ENCODE measurements at regions not wholly inside any gene's neighbourhood (a gene's known extent, or its start where the extent isn't known, plus 50 kb on each side); places are given as distances from the start of the nearest gene placed in this dataset.

DNA sequence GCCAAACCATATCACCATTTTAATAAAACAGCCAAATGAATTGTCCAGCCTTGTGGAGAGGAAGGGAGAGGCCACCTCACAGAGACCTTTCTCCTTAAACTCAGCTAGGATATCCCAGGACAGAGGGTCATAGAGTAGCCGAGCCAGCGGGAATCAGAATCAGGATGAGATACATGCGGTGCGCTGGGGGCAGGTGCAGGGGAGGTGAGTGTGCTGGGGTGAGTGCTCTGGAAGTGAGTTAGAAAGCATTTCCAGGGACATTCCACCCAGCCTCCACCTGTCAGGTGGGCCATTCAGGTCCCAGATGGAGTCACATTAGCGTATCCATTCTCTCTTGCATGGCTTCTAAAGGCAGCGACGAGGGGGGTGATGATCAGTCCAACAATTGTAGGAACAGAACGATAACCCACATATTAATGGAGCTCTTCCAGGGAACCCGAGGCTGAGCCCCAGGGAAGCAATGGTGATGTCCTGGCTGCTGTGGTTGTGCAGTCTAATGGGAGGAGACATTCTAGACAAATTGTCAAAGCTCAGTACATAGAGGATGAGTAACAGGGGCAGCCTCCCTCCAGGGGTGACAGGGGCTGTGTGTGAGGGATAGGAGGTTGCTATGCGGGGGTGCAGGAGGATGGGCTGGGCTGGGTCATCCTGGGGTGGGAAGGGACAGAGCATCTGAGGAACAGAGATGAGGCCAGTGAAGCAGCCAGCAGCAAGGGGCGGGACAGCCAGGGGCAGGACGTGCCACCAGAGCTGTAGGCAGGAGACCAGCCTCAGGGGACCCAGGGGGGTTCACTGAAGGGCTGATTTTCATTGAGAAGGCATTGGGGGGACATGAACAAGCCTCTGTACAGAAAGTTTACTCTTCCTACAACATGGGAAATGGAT lies 88.7 kb upstream of the FRMD1 start:
- TF ChIP-seq POLR2A (IDR thresholded peaks at IDR 0.05), result no peak
- TF ChIP-seq, protein P1, sequence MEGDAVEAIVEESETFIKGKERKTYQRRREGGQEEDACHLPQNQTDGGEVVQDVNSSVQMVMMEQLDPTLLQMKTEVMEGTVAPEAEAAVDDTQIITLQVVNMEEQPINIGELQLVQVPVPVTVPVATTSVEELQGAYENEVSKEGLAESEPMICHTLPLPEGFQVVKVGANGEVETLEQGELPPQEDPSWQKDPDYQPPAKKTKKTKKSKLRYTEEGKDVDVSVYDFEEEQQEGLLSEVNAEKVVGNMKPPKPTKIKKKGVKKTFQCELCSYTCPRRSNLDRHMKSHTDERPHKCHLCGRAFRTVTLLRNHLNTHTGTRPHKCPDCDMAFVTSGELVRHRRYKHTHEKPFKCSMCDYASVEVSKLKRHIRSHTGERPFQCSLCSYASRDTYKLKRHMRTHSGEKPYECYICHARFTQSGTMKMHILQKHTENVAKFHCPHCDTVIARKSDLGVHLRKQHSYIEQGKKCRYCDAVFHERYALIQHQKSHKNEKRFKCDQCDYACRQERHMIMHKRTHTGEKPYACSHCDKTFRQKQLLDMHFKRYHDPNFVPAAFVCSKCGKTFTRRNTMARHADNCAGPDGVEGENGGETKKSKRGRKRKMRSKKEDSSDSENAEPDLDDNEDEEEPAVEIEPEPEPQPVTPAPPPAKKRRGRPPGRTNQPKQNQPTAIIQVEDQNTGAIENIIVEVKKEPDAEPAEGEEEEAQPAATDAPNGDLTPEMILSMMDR (IDR thresholded peaks at IDR 0.05), result no peak
- TF ChIP-seq EP300 (IDR thresholded peaks at IDR 0.05), result no peak
- Histone ChIP-seq H3K27ac (no peak overlapping the region), H3K36me3 (no peaks in the 10 kb centered on the region), H3K27me3 (no peaks in the 10 kb centered on the region), H3K4me3 (no peak overlapping the region), H3K4me1 (ENCODE audit: insufficient read depth) (no peaks in the 10 kb centered on the region), H3K9me3 (no peaks in the 10 kb centered on the region)
- DNase-seq, result no peak
- WGBS, 3 donors, result 94 to 95% (median 95%) methylated on average over 12 of the region's 12 CpGs
- intact Hi-C loops (cut with DNase I), result no loop called here

DNA sequence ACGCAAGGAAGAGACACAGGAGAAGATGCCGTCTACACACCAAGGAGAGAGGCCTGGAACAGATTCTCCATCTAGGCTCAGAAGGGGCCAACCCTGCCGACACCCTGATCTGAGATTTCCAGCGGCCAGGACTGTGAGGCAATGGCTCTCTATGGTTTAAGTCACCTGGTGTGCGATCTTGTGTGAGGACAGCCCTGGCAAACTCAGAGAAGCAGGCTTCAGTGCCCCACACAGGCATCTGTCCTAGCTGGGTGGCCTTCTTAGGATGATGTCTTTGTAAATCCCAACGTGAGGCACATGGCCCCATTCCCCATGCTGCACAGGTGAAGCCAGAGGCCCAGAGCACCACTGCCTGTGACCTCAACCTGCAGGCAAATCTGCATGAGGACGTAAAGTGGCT lies 87.6 kb upstream of the FRMD1 start:
- WGBS, 3 donors, result 79 to 91% (median 90%) methylated on average over 7 of the region's 7 CpGs
- H3K27ac ChIP-seq, result no peak overlapping the region
- H3K27me3 ChIP-seq, result no peaks in the 10 kb centered on the region
- intact Hi-C loops (cut with DNase I), result no loop called here
- TF ChIP-seq, protein P1 (IDR thresholded peaks at IDR 0.05), result no peak
- TF ChIP-seq EP300 (IDR thresholded peaks at IDR 0.05) (no peak), POLR2A (IDR thresholded peaks at IDR 0.05) (no peak)
- H3K4me1 ChIP-seq (ENCODE audit: insufficient read depth), result no peaks in the 10 kb centered on the region
- H3K4me3 ChIP-seq, result no peak overlapping the region
- H3K9me3 ChIP-seq, result no peaks in the 10 kb centered on the region
- no peak for DNase-seq
- no peaks in the 10 kb centered on the region for H3K36me3 ChIP-seq

DNA sequence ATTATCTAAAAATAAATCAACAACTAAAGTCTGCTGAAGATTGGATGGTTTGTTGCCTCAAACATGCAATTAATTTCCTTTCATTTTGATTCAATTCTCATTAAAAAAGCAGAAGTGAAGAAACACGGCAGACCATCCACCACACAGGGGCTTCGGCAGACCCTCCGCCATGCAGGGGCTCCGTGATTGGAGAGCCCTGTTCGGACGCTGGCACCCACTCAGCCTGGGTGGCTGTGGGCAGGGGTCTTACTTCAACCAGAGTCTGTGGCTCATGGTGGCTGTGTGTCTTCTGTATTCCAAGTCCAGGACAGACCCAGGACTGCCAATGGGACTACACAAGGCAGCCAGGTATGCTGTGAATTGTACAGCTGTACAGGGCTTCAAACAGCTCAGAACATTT lies 86.9 kb upstream of the FRMD1 start:
- intact Hi-C loops (cut with DNase I), result no loop called here
- 95 to 98% (median 97%) methylated on average over 6 of the region's 6 CpGs for WGBS, 3 donors

DNA sequence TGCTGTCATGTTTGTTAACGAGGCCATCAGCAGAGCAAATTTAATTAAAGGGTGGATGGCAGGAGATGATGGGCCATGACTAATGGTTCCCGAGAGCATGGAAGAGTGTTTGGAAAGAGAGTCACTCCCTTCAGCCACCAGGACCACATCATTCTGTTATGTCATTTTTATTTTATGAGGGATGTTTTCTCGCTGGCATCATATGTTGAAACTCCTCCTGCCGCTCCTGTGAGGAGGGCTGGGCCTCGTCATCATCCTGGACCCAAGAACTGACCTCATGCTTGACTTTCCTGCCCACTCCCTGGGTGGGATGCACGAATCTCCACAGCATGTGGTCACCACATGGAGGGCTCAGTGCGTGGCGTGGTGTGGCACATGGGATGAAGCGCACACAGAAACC lies 86.4 kb upstream of the FRMD1 start:
- Histone ChIP-seq H3K27me3 (no peaks in the 10 kb centered on the region), H3K27ac (no peak overlapping the region), H3K4me3 (no peak overlapping the region), H3K4me1 (ENCODE audit: insufficient read depth) (no peaks in the 10 kb centered on the region), H3K36me3 (no peaks in the 10 kb centered on the region), H3K9me3 (no peaks in the 10 kb centered on the region)
- DNase-seq, result no peak
- intact Hi-C loops (cut with DNase I), result no loop called here
- 70 to 81% (median 76%) methylated on average over 9 of the region's 9 CpGs for WGBS, 3 donors
- TF ChIP-seq, protein P1 (IDR thresholded peaks at IDR 0.05), result no peak
- TF ChIP-seq EP300 (IDR thresholded peaks at IDR 0.05), result no peak
- no peak for TF ChIP-seq POLR2A (IDR thresholded peaks at IDR 0.05)

More for the DNA sequence above, 86.9 kb upstream of the FRMD1 start:
- Histone ChIP-seq H3K27me3 (no peaks in the 10 kb centered on the region), H3K4me1 (ENCODE audit: insufficient read depth) (no peaks in the 10 kb centered on the region), H3K27ac (no peak overlapping the region), H3K36me3 (no peaks in the 10 kb centered on the region), H3K9me3 (no peaks in the 10 kb centered on the region), H3K4me3 (no peak overlapping the region)
- TF ChIP-seq POLR2A (IDR thresholded peaks at IDR 0.05) (no peak), EP300 (IDR thresholded peaks at IDR 0.05) (no peak)
- no peak for DNase-seq

DNA sequence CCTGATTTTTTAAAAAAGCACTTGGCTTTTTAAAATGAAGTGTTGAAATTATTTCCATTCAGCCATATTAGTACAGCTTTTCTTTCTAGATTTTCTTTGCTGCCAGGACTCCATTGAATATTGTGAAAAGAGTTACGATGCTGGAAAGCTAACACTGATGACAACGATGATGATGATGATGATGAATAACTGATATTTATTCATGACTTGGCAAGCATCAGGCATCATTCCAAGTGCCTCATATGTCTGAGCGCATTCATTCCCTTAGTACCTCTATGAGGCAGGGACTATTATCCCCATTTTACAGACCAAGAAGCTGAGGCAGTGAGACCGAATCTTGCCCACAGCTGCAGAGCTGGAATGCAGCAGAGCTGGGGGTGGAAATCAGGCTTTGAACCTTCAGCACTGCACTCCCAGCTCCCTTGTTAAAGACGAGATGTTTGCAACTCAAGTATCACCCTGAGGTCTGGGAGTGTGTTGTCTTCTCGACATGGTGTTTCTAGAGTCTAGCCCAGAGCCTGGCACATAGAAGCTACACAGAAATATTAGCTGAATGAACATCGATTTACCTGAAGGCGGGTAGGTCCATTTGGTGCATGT lies 85.5 kb upstream of the FRMD1 start:
- Histone ChIP-seq H3K36me3 (no peaks in the 10 kb centered on the region), H3K9me3 (no peaks in the 10 kb centered on the region), H3K27me3 (no peaks in the 10 kb centered on the region), H3K4me3 (no peak overlapping the region), H3K4me1 (ENCODE audit: insufficient read depth) (no peaks in the 10 kb centered on the region), H3K27ac (no peak overlapping the region)
- no peak for TF ChIP-seq POLR2A (IDR thresholded peaks at IDR 0.05)
- intact Hi-C loops (cut with DNase I), result no loop called here
- WGBS, 3 donors, result 85 to 91% (median 86%) methylated on average over 8 of the region's 8 CpGs
- no peak for DNase-seq

Measured in ovary (tissue), 7 donors.